Mesenchymal stem cell (in vitro differentiated cells and primary cell): ENCODE measurements at regions not wholly inside any gene's neighbourhood (a gene's known extent, or its start where the extent isn't known, plus 50 kb on each side); places are given as distances from the start of the nearest gene placed in this dataset.
A peak's percentile ranks its signal among the peaks of the same experiment; 100 is the strongest.

Experiments used
- DNase-seq: peaks from one replicate; pipeline ENCODE4 v3.0.0-alpha.2; 2013
- H2AFZ ChIP-seq: one replicate; pipeline ENCODE4 v1.6.1; 2013; ENCODE audit warnings: low read depth, mild to moderate bottlenecking, control low read depth, inconsistent platforms, low read length, moderate library complexity
- H2AK5ac ChIP-seq: 2 replicates; pipeline ENCODE4 v1.6.1; 2013; ENCODE audit warnings: low read length, moderate library complexity, mild to moderate bottlenecking, inconsistent platforms; ENCODE audit not compliant: severe bottlenecking
- H2BK120ac ChIP-seq: one replicate; pipeline ENCODE4 v1.6.1; 2013; ENCODE audit warnings: low read depth, mild to moderate bottlenecking, inconsistent platforms, low read length, moderate library complexity
- H2BK12ac ChIP-seq, 2 experiments: one replicate each; pipeline ENCODE4 v1.6.1; 2013; ENCODE audit warnings: inconsistent platforms in 2 of 2, low read length in 2 of 2, mild to moderate bottlenecking in 2 of 2, moderate library complexity in 2 of 2, control low read depth in 1 of 2
- H2BK15ac ChIP-seq: one replicate; pipeline ENCODE4 v1.6.1; 2013; ENCODE audit warnings: mild to moderate bottlenecking, low read depth, inconsistent platforms; ENCODE audit not compliant: poor library complexity, severe bottlenecking
- H2BK5ac ChIP-seq: 2 replicates; pipeline ENCODE4 v1.6.1; 2013; ENCODE audit warnings: low read depth, mild to moderate bottlenecking, low read length, control low read depth, inconsistent platforms; ENCODE audit not compliant: poor library complexity, severe bottlenecking
- H3K14ac ChIP-seq, 2 experiments: one replicate each; pipeline ENCODE4 v1.6.1; 2013; ENCODE audit warnings: inconsistent platforms in 2 of 2, low read length in 2 of 2, control low read depth in 1 of 2, mild to moderate bottlenecking in 1 of 2, moderate library complexity in 1 of 2
- H3K18ac ChIP-seq, 2 experiments: one replicate each; pipeline ENCODE4 v1.6.1; 2013; ENCODE audit warnings: inconsistent platforms in 2 of 2, low read length in 2 of 2, control low read depth in 1 of 2, low read depth in 1 of 2, mild to moderate bottlenecking in 1 of 2
- H3K23ac ChIP-seq, 2 experiments: one replicate each; pipeline ENCODE4 v1.6.1; 2013; ENCODE audit warnings: inconsistent platforms in 2 of 2, low read length in 2 of 2, mild to moderate bottlenecking in 2 of 2, moderate library complexity in 2 of 2, control low read depth in 1 of 2
- H3K27ac ChIP-seq: 2 replicates; pipeline ENCODE4 v1.5.1; 2013; ENCODE audit warnings: mild to moderate bottlenecking, moderate library complexity, low read length, control low read depth, inconsistent platforms; ENCODE audit not compliant: poor library complexity, severe bottlenecking
- H3K27me3 ChIP-seq, 2 experiments: 2 replicates each; pipeline versions ENCODE4 v1.6.1 to v1.7.0; 2013; ENCODE audit warnings: low read length in 2 of 2, mild to moderate bottlenecking in 2 of 2, moderate library complexity in 2 of 2, control low read depth in 1 of 2, inconsistent platforms in 1 of 2; ENCODE audit not compliant: control insufficient read depth in 1 of 2, insufficient read depth in 1 of 2
- H3K36me3 ChIP-seq, 2 experiments: 2 replicates each; pipeline versions ENCODE4 v1.6.1 to v1.7.0; 2013; ENCODE audit warnings: low read length in 2 of 2, control low read depth in 1 of 2, inconsistent platforms in 1 of 2, low read depth in 1 of 2, mild to moderate bottlenecking in 1 of 2; ENCODE audit not compliant: insufficient read depth in 2 of 2, control insufficient read depth in 1 of 2
- H3K4ac ChIP-seq, 2 experiments: one replicate each; pipeline ENCODE4 v1.6.1; 2013; ENCODE audit warnings: inconsistent platforms in 2 of 2, low read length in 2 of 2, mild to moderate bottlenecking in 2 of 2, moderate library complexity in 2 of 2, control low read depth in 1 of 2, low read depth in 1 of 2
- H3K4me1 ChIP-seq: 2 replicates; pipeline ENCODE4 v1.6.1; 2013; ENCODE audit warnings: low read depth, low read length, control low read depth; ENCODE audit not compliant: control insufficient read depth, insufficient read depth
- H3K4me2 ChIP-seq: 2 replicates; pipeline ENCODE4 v1.6.1; 2013; ENCODE audit warnings: low read length, mild to moderate bottlenecking, inconsistent platforms; ENCODE audit not compliant: poor library complexity, severe bottlenecking
- H3K4me3 ChIP-seq, 2 experiments: 2 replicates each; pipeline versions ENCODE4 v1.5.1 to v1.7.0; 2013; ENCODE audit warnings: low read length in 2 of 2, mild to moderate bottlenecking in 2 of 2, control low read depth in 1 of 2, low read depth in 1 of 2; ENCODE audit not compliant: insufficient read depth in 1 of 2
- H3K79me1 ChIP-seq: replicated peaks from 2 replicates; pipeline ENCODE4 v1.6.1; 2013; ENCODE audit warnings: mild to moderate bottlenecking, control low read depth, low read length, inconsistent platforms; ENCODE audit not compliant: poor library complexity, severe bottlenecking
- H3K9ac ChIP-seq: 2 replicates; pipeline ENCODE4 v1.7.0; 2013; ENCODE audit warnings: mild to moderate bottlenecking, low read length, moderate library complexity
- H3K9me3 ChIP-seq: 2 replicates; pipeline ENCODE4 v1.7.0; 2013; ENCODE audit warnings: mild to moderate bottlenecking, low read length; ENCODE audit not compliant: control insufficient read depth
- H4K8ac ChIP-seq: one replicate; pipeline ENCODE4 v1.6.1; 2013; ENCODE audit warnings: inconsistent platforms, mild to moderate bottlenecking, low read length, moderate library complexity
- H4K91ac ChIP-seq: one replicate; pipeline ENCODE4 v1.6.1; 2013; ENCODE audit warnings: mild to moderate bottlenecking, low read length, inconsistent platforms
- WGBS: methylation state at CpG from one replicate; pipeline ENCODE4 v1.1.7; 2013; ENCODE audit warnings: mixed read lengths; 5-methylcytosine and 5-hydroxymethylcytosine counted together

DNA sequence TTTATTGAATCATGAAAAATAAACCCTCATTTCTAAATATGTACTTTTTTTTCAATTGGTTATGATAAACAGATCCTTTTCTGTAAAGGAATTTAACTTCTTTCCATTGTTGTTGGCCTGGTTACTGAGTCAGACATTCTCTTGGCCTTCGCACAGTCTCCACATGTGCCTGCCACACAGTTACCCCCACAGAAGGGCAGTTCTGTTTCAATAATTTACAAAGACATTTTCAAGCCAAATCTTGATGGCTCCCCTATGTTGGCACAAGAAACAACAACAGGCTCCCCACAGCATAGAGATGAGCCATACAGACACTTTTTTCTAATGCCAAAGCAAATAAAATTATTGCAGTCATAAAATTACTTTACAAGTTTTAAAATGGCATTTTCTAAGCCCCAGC is 55.6 kb upstream of the BEND6 start:
- Histone ChIP-seq H3K27me3 (no peaks in the 10 kb centered on the region), H4K91ac (no peak overlapping the region), H2BK12ac (no peak overlapping the region), H3K36me3 (peaks cover 3 to 45% of the 10 kb centered on the region in 2 experiments), H3K4me3 (no peak overlapping the region), H2AFZ (no peak overlapping the region), H2BK120ac (no peak overlapping the region), H2AK5ac (no peak overlapping the region), H3K14ac (no peak overlapping the region), H2BK15ac (no peak overlapping the region), H4K8ac (no peak overlapping the region), H3K27ac (no peak overlapping the region), H3K4me1 (no peaks in the 10 kb centered on the region), H3K79me1 (peaks cover 9% of the 10 kb centered on the region), H3K18ac (no peak overlapping the region), H2BK5ac (no peak overlapping the region), H3K4me2 (no peak overlapping the region), H3K9me3 (no peaks in the 10 kb centered on the region), H3K4ac (no peak overlapping the region), H3K23ac (no peak overlapping the region), H3K9ac (peak overlapping the region; percentile 25)
- 84% methylated on average over 1 of the region's 1 CpG for WGBS
- no peak for DNase-seq

DNA sequence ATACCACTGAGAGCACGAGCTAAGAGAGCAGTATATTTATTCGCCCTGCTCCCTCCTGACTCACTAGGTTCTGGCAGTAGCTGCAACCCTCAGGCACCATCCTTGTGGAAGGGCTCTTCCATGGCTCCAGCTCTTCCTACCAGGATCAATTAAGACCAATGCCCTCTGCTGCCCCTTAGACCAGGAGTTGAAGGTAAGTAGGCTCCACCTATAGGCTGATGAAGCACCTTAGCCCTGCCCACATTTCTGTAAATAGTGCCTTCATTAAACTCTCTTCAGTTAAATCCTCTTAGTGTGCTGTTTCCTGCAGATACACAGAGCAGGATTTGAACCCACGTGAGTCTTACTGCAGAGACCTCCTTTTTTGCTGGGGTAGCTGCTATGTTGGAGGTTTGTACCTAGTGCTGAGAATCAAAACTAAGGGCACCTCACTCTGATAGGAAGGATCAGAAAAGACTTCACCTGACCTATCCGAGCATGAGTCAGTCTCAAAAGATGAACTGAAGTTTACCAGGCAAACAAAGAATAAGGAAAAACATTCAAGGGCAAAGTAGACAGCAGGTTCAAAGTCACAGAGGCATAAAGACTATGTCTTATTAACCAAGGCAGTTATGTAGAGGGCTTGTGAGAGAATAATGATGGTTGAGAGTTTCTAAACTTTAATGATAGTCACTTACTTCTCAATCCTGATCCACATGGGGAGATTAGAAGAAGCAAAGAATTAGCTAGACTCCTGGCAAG is 56.9 kb upstream of the BEND6 start:
- Histone ChIP-seq H3K36me3 (peaks cover 3 to 48% of the 10 kb centered on the region in 2 experiments), H3K4me2 (no peak overlapping the region), H3K4ac (no peak overlapping the region), H3K14ac (no peak overlapping the region), H4K91ac (no peak overlapping the region), H2BK5ac (no peak overlapping the region), H2BK120ac (no peak overlapping the region), H2AK5ac (no peak overlapping the region), H3K27ac (no peak overlapping the region), H3K27me3 (no peaks in the 10 kb centered on the region), H2BK12ac (no peak overlapping the region), H4K8ac (no peak overlapping the region), H3K4me1 (no peaks in the 10 kb centered on the region), H2BK15ac (no peak overlapping the region), H3K9ac (no peak overlapping the region), H3K79me1 (peaks cover 9% of the 10 kb centered on the region), H3K4me3 (no peak overlapping the region), H3K23ac (no peak overlapping the region), H3K18ac (no peak overlapping the region), H2AFZ (no peak overlapping the region), H3K9me3 (no peaks in the 10 kb centered on the region)
- 92% methylated on average over 4 of the region's 4 CpGs for WGBS
- DNase-seq = no peak

DNA sequence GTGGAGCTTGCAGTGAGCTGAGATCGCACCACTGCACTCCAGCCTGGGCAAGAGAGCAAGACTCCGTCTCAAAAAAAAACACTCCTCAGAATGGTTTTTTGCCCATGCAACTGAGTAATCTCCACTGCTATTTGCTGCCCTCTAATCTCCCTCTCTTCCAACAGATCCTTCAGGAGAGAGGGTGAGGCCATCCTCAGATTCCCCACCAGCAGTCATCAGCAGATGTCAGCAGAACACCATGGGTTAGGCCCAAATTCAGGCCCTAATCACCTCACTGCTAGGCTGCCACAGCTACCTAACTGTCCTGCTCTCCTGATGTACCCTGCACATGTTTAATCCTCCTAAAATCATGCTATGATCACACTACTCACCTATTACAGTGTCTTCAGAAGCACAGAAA is 63.2 kb upstream of the BEND6 start:
- Histone ChIP-seq H2BK12ac (peak overlapping the region in 1 of 2 experiments; percentile 91), H3K79me1 (no peaks in the 10 kb centered on the region), H4K8ac (peak overlapping the region; percentile 8), H2BK120ac (no peak overlapping the region), H3K9ac (peak overlapping the region; percentile 44), H3K4me2 (no peak overlapping the region), H2AFZ (no peak overlapping the region), H3K23ac (no peak overlapping the region), H2BK15ac (no peak overlapping the region), H4K91ac (no peak overlapping the region), H3K4ac (no peak overlapping the region), H3K27me3 (no peaks in the 10 kb centered on the region), H3K9me3 (no peaks in the 10 kb centered on the region), H3K4me3 (no peak overlapping the region), H3K18ac (peak overlapping the region in 1 of 2 experiments; percentile 59), H2BK5ac (no peak overlapping the region), H3K36me3 (peaks cover 0 to 26% of the 10 kb centered on the region in 2 experiments), H2AK5ac (peak overlapping the region; percentile 16), H3K4me1 (peaks cover 5% of the 10 kb centered on the region), H3K14ac (no peak overlapping the region), H3K27ac (no peak overlapping the region)
- WGBS = 94% methylated on average over 2 of the region's 2 CpGs
- DNase-seq = no peak

DNA sequence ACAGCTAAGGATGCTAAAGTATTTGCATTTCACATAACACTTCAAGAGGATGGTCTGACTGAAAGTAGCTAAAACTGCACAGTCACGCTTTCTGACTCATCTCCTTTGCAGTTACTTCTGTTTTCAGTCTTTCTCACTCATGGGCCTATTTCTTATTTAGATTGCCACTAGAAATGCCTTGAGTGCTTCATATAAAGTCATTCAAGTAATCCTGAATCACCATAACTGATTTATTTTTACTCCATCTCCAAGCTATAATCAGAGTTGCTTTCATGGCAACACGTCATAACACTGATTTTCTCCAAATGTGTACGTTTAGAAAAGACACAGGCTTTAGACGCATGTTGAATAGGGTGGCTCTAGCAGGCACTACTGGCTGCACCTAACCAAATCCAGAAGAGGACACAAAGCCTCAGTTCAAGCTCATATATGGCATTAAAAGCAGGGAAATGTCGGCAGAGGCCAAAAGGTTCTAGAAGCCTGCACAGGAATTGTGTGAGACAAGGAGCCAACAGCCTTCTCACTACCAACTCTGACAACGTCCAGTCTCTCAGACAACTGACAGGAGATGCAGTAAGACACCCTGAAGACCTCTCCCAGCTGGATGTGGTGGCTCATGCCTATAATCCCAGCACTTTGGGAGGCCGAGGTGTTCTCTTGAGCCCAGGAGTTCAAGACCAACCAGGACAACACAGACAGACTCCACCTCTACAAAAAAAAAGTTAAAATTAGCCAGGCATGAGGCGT is 64.1 kb upstream of the BEND6 start:
- H2BK120ac ChIP-seq = no peak overlapping the region
- H2BK15ac ChIP-seq = no peak overlapping the region
- H2AFZ ChIP-seq = peak overlapping the region; percentile 46
- peak overlapping the region; percentile 83 for H3K9ac ChIP-seq
- H3K18ac ChIP-seq = peak overlapping the region; percentile 78 to 82
- WGBS = 56% methylated on average over 8 of the region's 8 CpGs
- peak overlapping the region; percentile 76 for H4K8ac ChIP-seq
- peak overlapping the region; percentile 1 for H2BK5ac ChIP-seq
- H3K14ac ChIP-seq = no peak overlapping the region
- peak overlapping the region; percentile 86 for H3K27ac ChIP-seq
- peaks cover under 1% of the 10 kb centered on the region for H3K79me1 ChIP-seq
- H3K4me2 ChIP-seq = no peak overlapping the region
- H3K4me1 ChIP-seq = peaks cover 5% of the 10 kb centered on the region
- H3K4ac ChIP-seq = peak overlapping the region; percentile 65 to 81
- DNase-seq = peak; percentile 89
- no peak overlapping the region for H3K4me3 ChIP-seq
- H3K27me3 ChIP-seq = no peaks in the 10 kb centered on the region
- peak overlapping the region; percentile 34 for H4K91ac ChIP-seq
- no peak overlapping the region for H2AK5ac ChIP-seq
- H3K36me3 ChIP-seq = peaks cover 0 to 23% of the 10 kb centered on the region in 2 experiments
- peak overlapping the region; percentile 7 to 20 for H2BK12ac ChIP-seq
- H3K9me3 ChIP-seq = no peaks in the 10 kb centered on the region
- H3K23ac ChIP-seq = no peak overlapping the region
